ENCODE measurements at regions not wholly inside any gene's neighbourhood (a gene's known extent, or its start where the extent isn't known, plus 50 kb on each side); places are given as distances from the start of the nearest gene placed in this dataset.

- TF ChIP-seq CTCF (IDR thresholded peaks at IDR 0.05) (no peak), POLR2A (IDR thresholded peaks at IDR 0.05) (no peak)
Observed at GRCh38 chr6:18707714-18708439, 320.7 kb downstream of the RNF144B start.
